ENCODE measurements at regions not wholly inside any gene's neighbourhood (a gene's known extent, or its start where the extent isn't known, plus 50 kb on each side); places are given as distances from the start of the nearest gene placed in this dataset.
A peak's percentile ranks its signal among the peaks of the same experiment; 100 is the strongest.

DNA sequence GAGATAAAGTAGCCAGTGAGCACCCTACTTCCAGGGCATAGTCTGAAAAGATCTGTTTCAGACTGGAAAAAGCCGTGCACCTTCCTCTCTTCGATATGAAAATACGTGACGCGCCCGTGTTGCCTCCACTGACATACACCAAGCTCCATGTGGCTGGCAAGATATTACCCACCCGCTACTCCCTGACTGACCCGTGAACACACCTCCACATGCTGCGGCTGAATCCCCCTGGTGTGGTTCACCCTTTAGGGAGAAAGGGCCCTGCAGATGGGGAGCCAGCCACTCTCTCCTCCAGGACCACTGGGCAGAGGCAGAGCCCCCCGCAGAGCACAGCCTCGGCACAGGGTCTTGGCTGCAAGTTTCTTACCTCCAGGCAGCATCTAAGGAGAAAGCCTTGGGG lies 245.0 kb downstream of the BRD1 start:
- DNase-seq: no peak

DNA sequence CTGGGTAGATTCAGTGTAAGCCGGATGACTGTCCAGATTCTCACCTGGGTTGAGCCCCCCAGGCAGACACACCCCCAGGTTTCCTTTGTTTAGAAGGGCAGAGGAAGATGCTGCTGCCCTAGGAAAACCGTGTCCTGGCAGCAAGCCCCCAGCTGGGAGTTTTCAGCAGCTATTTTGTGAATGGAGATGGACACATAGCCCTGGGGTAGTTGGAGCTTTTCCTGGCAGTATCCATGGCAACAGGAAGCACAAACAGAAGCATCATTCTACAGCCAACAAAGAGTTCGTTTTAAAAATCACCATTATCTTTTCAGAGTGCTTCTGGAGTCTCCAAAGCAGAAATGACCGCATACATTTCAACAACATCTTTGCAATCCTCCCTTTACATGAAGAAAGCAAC lies 245.5 kb downstream of the BRD1 start:
- peak; percentile 87 for DNase-seq

DNA sequence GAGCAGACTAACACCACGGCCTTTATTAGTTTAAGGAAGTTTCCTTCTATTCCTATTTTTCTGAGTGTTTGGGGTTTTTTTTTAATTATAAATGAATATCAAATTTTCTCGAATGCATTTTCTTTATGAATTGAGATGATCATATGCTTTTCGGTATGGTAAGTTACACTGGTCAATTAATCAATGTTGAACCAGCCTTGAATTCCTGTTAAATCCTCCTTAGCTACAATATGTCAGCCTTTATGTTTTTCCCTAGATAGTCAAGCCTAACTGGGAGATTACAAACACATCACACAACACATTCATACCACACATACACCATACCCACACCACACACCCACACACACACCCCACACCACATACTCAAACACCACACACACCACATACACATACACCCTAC lies 247.6 kb downstream of the BRD1 start:
- DNase-seq: no peak

DNA sequence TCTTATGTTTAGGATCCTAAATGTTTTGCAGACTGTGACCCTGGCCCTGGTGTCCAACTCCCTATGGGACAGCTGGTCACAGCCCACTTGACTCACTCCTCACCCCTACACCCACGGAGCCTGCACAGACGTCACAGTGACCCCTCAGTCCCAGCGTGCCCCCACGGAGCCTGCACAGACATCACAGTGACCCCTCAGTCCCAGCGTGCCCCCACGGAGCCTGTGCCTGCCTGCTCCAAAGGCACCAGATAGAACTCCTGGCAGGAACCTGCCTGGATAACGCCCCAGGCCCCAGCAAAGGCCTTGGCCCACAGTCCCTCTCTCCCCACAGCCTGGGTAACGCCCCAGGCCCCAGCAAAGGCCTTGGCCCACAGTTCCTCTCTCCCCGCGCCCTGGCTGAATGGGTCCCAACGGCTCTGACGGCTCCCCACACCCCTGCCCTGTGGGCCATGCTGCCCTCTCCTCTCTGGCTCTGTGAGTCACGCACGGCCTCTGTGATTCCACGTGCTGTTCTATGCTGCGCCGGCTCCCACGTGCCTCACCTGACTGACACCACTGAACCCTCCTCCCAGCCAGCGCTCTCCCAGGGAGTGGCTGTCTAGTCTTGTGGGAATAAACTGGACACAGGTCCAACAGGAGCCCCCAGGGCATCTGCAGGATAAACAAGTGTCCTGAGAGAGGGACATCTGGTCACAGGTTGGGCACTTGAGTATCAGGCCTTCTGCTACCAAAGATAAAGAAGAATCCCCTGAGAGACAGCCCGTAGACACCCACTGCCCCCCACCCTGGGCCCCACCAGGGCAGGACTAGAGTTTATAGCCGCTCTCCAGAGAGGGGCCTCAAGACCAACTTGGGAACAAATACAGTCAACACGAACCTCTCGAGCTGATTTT lies 250.3 kb downstream of the BRD1 start:
- DNase-seq: no peak

GRCh38 chr22:49576241-49577141 lies 251.2 kb downstream of the BRD1 start:
- no peak for DNase-seq

DNA sequence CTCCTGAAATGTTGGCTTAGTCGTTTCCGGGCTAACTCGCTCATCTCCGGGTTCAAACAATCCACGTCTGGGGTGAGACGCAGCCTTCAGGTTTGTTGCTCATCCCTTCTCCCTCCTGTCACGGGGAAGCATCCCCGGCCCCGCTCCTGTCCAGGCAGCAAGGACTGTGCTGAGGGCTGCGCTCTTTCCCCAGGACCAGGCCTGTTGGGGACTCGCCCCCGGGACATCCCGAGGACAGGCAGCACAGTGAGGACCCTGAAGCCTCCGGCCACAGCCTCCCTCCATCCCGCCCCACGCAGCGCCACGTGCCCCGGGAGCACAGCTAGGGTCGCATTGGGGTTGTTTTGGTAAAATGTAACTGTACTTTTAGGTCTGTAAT lies 252.0 kb downstream of the BRD1 start:
- no peak for DNase-seq

DNA sequence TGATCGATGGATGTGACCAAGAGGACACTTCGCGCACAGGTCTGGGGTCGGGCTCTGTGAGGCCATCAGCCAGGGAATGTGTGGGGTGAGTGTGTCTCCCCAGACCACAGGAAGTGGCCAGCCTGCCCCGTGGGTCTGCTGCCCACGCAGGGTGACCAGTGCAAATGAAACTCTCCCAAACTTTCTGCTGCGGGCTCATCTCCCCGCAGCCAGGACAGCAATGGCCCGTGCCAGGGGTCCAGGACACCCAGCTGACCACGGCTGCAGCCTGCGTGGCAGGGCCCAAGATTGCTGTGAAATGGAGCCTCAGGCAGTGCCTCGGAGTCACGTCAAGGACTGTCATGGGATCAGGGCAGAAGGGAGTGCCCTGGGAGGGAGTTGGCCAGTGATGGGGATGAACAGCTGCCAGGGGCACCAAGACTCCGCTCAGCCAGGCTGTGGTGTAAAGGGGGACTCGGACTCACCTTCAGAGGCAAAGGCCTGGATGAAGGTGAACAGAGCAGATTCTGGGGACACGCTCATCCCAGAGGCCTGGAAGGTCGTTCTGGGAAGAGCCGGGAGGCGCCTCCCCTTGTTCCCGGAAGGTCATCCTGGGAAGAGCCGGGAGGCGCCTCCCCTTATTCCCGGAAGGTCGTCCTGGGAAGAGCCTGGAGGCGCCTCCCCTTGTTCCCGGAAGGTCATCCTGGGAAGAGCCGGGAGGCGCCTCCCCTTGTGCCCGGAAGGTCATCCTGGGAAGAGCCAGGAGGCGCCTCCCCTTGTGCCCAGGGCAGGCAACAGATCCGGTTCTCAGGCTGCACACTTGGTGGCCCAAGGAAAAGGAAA lies 252.6 kb downstream of the BRD1 start:
- DNase-seq: no peak

GRCh38 chr22:49574205-49574880 lies 253.3 kb downstream of the BRD1 start:
- DNase-seq: no peak

- no peak for DNase-seq
Measured at GRCh38 chr22:49573109-49573765, 254.4 kb downstream of the BRD1 start.

DNA sequence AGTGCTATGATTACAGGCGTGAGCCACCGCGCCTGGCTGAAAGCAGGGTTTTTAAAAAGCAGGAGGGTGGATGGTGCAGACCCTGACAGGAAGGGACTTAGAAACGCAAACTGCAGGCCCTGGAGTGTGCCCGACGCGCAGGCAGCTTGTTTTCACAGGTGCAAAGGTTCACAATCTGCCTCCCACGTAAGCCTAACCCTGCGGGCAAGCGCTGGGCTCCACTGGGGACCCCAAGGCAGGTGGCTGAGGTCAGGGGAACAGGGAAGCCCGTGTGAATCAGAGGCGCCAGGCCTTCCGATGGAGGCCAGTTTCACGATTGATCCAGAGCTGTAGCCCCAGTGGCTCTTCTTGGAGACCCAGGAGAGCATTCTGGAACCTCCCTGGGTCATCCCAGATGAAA lies 256.3 kb downstream of the BRD1 start:
- DNase-seq: no peak

DNA sequence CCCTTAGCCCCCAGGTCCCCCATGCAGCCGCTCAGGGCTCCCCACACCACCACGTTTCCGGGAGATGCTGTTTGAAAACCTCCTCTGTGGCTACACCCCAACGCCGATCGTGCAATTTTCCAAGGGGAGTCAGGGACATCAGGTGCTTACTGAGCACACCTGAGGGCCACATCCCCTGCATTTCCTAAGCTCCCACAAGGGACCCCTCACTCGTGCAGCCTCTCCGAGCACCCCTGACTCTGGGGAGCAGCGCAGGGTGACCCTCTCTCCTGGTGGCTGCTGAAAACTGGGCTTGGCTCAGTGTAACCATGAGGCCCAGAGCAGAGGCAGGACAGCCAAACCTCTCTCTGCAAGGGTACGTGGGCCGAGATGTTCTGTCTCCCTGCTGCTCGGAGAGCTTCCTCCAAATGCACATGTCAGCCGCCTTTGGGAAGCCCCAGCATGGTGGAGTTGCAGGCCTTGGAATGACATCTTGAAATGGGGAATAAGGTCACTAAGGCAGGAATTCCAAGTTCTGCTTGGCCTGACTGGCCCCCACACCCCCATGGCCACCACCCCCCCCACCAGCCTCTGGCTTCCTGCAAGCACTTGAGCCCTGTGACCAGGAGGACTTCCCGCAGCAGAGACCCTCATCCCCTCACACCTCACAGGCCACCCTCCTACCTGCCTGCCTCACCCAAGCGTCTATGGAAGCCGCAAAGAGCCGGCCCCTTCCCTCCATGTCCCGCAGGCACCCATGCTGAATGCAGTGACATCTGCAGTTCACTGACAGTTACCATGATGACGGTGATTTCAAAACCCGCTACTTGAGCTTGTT lies 257.4 kb downstream of the BRD1 start:
- no peak for DNase-seq

DNA sequence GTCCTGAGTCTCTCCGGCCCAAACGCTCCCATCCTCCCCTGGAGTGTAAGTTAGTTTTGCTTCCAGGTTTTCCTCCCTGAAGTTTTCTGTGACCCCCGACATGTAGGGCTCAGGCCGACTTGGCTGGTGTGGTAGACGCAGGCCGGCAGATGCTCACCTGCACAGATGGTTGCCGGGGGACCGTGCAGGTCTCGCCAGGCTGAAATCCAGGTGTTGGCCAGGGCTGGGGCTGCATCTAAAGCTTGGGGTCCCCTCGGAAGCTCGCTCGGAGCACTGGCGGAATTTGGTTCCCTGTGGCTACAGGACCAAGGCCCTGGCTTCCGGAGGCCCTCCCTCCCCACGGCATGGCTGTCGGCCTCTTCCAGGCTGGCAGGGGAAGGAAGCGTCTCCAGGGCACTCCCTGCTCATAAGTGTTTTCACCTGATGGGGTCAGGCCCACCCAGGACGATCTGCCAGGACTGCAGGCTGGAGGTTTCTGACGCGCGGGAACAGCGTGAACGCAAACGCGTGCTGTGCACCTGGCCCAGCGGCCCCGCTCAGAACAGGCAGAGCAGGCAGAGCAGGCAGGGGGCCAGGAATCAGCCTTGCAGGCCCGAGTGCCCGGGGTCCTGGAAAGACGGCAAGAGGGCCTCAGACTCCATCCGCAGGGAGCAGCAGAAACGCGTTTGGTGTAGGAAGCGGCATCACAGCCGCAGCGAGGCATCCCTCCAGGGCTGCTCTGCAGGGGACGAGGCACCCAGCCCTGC lies 258.2 kb downstream of the BRD1 start:
- no peak for DNase-seq

DNA sequence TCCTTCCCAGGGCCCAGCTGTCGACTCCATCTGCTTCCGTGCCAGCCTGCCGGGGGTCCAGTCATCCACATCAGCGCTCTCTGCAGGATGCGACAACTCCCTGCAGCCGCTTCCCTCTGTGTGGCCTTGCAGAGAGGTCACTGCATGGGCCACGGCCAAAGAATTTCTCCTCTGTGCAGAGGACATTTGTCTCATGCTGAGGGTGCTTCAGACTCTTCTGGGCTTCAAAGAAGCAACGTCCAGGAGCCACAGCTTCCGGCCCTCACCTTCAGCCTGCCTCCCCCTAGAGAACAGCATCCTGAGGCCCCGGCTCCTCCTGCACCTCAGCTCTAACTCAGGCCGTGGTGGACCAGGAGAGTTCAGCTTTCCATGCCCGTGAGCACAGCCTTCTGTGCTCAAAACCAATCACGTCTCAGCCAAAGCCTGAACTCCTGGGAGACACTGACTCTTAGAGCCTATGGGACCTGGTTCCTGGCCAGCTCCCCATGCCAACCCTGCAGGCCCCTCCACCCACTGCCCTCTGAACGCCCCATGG lies 258.9 kb downstream of the BRD1 start:
- no peak for DNase-seq

- no peak for DNase-seq
Measured at GRCh38 chr22:49567899-49568750, 259.5 kb downstream of the BRD1 start.

- no peak for DNase-seq
Measured at GRCh38 chr22:49566693-49567092, 261.0 kb downstream of the BRD1 start.

GRCh38 chr22:49566141-49566541 lies 261.5 kb downstream of the BRD1 start:
- no peak for DNase-seq

- DNase-seq: no peak
Measured at GRCh38 chr22:49565516-49565855, 262.2 kb downstream of the BRD1 start.

DNA sequence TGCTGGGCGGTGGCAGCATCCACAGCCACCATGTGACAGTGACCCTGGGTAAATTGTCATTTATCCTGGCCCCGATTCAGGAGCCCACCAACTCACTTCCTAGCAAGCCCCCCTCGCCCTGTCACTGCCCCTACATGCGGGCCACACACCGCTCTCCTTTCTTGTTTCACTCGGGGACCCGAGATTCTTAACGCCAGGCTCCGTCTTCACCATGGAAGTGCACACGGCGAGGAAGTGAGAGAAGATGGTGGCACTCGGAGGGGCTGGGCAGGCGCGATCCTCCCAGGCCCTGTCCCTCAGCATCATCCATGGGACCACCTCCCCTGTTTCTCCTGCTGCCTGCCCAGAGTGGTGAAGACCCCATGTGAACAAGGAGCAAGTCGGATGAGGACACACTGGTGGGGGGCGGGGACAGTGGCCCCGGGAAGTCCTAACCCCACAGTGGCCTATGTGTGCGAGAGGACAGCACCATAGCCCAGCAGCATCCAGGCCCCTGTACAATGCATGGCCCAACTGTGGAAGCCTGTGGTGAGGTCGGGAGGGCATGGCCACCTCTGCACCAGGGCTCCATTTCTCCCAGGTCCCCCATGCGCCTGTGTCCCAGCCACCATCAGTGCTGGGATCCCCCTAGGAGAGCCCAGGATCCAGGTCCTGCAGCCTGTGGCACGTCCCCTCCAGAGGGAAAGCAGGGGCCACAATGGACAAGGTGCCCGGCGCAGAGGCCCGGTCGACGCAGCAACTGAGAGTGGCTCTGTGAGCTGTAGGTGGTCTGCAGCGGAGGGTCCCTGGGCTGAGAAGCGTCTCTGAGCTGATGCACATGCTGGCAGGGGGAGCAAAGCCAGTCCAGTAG lies 262.8 kb downstream of the BRD1 start:
- no peak for DNase-seq
